ENCODE measurements at regions not wholly inside any gene's neighbourhood (a gene's known extent, or its start where the extent isn't known, plus 50 kb on each side); places are given as distances from the start of the nearest gene placed in this dataset.

DNA sequence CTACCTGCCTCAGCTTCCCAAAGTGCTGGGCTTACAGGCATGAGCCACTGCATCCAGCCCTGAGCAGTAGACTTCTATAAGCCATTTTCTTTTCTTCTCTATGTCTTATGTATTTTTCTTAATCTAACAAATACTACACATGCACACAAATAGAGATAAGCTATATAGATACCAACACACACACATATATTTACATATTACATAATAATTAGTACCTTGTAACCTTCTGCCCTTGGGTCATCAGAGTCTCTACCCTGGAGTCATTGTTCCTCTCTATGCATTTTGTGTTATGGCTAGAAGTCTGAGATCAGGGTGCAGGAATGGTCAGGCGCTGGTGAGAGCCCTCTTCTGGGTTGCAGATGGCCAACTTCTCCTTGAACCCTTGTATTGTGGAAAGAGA, 154.0 kb upstream of the PTPRG start:
- TF ChIP-seq, protein P1, sequence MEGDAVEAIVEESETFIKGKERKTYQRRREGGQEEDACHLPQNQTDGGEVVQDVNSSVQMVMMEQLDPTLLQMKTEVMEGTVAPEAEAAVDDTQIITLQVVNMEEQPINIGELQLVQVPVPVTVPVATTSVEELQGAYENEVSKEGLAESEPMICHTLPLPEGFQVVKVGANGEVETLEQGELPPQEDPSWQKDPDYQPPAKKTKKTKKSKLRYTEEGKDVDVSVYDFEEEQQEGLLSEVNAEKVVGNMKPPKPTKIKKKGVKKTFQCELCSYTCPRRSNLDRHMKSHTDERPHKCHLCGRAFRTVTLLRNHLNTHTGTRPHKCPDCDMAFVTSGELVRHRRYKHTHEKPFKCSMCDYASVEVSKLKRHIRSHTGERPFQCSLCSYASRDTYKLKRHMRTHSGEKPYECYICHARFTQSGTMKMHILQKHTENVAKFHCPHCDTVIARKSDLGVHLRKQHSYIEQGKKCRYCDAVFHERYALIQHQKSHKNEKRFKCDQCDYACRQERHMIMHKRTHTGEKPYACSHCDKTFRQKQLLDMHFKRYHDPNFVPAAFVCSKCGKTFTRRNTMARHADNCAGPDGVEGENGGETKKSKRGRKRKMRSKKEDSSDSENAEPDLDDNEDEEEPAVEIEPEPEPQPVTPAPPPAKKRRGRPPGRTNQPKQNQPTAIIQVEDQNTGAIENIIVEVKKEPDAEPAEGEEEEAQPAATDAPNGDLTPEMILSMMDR (IDR thresholded peaks at IDR 0.05 in 8 of 11, conservative IDR thresholded peaks at IDR 0.05 in 3 of 11) = no peak
- TF ChIP-seq POLR2A (IDR thresholded peaks at IDR 0.05) = no peak

All from spleen (tissue), 7 donors.